Forelimb muscle (tissue), 1 donor: ENCODE measurements at regions not wholly inside any gene's neighbourhood (a gene's known extent, or its start where the extent isn't known, plus 50 kb on each side); places are given as distances from the start of the nearest gene placed in this dataset.
"Not testable (repeated sequence)": the region's sequence is repeated elsewhere in the genome, so short reads cannot be mapped to it uniquely, and the experiment has no call there.

Experiments
- DNase-seq: peaks from one replicate; pipeline ENCODE4 v3.0.0-alpha.2; 2013; ENCODE audit warnings: low read depth

DNA sequence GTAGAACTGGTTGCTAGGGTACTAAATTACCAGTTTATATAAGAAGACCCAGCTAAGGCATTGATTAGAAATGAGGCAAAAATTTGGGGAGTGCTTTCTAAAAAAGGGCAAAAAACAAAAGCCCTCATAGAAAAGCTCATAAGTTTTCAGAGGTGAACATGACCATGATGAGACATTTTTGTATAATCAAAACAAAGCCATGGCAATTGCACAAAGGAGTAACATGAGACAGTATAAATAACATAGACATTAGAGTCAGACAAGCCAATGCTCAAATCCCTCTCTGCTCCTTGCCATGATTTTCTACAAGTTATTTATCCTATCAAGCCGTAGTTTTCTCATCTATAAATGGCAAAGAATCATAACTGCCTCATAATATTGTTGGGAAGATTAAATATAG, 112.2 kb upstream of the ADTRP start:
- no peak for DNase-seq

DNA sequence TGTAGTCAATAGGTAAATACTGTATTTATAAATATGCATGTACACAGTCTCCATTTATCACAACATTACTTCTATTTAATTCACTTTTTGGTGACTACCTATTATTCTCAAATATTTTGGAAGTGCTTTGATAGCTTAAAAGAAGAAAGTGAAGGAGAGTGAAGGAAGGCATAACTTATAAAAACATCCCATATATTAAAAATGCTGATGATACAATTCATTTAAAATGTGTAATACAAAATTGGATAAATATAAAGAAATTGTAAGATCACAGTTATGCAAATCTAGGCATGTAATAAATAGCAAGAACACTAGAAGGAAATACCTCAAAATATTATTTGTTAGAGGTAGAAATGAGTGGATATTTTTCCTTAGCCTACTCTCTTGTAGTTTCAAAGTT, 111.6 kb upstream of the ADTRP start:
- DNase-seq: no peak

DNA sequence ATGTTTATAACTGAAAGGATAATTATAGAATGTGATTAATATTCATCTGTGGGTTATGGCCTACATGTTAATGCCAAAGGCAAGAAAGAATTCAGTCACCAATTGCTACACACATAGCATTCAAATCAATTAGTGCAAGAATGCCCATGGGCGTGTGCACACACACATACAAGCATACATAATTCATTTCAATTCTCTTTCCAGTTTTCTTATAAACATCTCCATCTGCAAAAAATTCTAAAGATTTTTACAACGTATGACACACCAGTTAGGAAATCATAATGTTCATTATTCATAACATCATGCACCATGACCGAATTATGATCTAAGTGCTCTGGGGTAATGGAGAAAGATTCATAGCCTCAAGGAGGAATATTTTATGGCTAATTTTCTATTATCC, 111.0 kb upstream of the ADTRP start:
- DNase-seq: no peak

DNA sequence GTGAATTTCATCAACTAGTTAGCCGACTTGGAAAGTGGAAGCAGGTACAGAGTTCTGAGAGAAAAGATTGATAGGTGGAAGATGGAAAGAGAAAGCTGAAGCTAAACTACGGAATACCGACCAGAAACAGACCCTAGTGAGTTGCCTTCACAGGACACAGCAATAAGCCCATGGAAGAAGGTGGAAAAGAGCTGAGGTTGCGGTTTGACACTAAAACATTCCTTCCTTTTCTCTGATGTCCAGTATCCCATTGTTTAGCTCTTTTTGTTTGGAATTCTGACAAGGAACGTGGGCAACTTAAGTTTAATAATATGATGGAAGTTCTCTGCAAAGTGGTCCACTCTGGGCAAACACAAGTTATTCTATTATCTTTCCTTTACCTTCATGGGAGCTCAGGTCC, 110.1 kb upstream of the ADTRP start:
- no peak for DNase-seq

DNA sequence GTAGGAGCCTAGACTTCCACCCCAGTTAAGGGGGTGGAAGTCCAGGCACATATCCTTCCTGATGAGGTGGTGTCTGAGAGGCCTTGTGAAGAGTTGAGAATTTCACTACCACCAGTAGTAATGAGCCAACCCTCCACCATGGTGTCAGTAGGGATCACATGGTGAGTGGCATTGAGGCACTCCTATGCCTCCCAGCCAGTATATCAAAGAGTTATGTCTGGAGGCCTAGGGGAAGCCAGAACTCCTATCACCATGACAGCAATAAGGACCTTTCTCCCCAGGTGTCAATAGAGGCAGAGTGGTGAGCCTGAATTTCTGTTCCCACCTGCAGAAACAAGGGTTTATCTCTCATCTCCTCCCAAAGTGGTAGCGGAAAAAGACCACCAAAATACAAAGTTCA, 106.6 kb upstream of the ADTRP start:
- no peak for DNase-seq

DNA sequence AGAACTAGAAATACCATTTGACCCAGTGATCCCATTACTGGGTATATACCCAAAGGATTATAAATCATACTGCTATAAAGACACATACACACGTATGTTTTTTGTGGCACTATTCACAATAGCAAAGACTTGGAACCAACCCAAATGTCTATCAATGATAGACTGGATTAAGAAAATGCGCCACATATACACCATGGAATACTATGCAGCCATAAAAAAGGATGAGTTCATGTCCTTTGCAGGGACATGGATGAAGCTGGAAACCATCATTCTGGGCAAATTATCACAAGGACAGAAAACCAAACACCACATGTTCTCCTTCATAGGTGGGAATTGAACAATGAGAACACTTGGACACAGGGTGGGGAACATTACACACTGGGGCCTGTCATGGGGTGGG, 104.9 kb upstream of the ADTRP start:
- DNase-seq: not testable (repeated sequence)

DNA sequence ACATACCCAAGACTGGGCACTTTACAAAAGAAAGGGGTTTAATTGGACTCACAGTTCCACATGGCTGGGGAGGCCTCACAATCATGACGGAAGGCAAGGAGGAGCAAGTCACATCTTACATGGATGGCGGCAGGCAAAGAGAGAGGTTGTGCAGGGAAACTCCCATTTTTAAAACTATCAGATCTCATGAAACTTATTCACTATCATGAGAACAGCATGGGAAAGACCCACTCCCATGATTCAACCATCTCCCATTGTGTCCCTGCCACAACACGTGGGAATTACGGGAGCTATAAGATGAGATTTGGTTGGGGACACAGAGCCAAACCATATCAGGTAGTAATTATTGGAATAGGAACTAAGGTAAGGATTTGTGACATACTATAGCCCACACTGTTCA, 101.6 kb upstream of the ADTRP start:
- DNase-seq: not testable (repeated sequence)

DNA sequence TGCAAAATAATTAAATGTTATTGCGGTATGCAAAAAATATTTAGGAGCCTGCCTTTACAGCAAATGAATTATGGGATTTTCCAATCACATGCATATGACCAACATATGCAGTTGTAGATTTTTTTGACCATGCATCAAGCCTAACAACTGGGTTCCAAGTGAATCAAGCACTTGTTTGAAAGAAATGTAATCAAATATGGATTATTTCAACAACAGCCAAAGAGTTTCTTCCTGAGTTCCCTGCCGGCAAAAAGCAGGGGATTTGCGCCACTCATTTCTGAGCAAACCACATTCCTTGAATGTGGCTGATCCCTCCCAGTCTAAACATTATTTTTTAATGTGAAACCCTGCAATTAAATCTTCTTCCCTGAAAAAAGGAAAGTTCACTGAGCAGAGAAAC, 100.1 kb upstream of the ADTRP start:
- no peak for DNase-seq

DNA sequence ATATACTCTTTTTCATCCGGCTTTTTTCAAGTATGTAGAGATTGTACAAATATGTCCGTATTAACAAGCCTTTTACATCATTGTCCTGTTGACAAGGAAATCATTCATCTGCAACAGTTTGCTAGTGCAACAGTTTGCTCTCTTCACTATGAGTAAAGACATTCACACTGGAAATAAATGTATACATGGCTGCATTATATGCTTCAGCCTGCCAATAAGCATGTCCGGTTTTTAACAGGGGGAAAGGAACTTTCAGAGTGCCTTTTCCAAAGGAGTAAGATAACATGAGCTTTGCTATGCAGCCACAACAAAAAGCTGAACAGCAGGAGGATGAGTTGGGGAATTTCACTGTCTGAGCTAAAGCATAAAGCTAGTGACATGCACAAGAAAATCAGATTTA, 99.4 kb upstream of the ADTRP start:
- no peak for DNase-seq

DNA sequence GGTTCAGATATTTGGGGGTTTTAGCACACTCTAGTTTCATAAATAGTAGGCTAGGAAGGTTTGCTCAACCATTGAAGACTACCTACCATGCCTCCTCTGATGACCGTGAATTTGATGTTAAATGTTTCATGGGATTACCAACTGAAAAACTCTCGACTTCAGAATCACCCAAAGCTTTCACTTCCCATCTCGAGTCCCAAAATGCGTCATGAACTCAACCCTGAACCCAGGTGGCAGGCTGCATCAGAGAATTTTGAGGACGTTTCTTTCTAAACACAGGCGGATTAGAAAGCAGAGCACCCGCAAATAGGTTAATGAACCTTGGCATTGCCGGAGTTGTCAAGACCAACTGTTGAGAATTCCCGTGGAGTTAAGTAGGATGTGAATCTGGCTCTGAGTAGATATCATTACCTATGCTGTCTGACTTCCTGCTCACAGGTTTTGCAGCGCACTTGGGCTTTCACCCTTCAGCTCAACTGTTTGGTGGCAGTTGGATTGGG, 98.4 kb upstream of the ADTRP start:
- DNase-seq: no peak

DNA sequence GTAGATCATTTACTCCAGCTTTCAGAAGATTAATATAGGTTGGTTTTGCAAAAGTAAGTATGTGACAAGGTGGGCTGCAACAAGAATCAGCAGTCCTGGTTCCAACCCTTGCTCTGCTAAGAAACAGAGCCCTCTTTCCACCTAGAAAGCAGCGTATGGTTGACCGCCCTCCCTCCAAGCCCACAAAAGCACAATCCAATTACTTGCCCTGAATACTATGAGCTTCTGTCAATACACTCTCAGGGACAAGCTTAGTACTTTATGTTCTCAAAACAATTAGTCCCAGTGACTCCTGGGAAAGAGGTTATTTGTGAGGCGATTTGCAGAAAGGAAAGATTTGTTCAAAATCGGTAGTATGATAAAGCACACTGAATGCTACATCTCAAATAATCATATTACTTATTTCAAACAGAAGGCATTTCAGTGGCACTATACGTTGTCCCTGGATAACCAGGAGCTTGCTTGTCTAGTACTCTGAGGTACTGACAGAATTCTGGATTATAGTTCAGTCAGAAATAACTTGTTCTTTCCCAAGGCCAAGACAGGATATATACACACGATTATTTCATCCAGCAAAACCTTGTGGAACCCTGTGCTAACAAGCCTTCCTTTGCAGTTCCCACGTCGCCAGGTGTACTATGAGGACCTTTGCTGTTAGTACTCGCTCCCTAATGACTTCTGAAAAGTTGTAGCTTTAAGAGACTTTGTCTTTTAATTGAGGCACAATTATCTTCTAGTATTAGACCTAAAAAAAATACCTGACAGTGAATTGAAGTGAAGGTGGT, 96.9 kb upstream of the ADTRP start:
- no peak for DNase-seq

DNA sequence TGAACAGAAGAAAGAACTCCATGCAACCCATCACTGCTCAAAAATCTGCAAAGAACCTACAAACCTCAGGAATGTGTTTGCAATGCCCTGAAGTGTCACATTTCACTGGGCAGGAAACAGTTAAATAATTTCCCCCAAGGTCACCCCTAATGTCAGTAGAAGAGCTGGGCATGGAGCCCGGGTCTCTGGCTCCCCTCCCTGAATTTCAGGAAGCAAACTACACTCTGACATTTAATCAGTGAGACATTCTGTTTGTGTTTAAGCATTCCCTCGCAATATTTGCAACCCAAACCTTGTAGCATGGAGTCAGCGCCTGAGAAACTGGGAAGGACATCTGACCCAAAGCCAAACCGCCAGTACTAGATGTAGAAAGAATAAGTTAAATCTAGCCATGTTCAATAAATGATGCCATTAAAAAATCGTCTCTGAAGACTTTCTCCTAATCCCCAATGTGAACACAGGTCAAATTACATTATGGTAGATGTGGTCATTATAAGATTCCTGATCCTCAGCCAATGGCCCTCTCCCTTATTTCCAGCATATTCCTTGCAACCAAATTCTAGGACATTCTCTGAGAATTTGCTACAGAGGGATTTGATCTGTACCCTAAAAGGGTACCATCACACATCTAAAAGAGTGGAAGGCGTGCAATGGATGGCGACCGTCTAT, 91.2 kb upstream of the ADTRP start:
- DNase-seq: no peak

DNA sequence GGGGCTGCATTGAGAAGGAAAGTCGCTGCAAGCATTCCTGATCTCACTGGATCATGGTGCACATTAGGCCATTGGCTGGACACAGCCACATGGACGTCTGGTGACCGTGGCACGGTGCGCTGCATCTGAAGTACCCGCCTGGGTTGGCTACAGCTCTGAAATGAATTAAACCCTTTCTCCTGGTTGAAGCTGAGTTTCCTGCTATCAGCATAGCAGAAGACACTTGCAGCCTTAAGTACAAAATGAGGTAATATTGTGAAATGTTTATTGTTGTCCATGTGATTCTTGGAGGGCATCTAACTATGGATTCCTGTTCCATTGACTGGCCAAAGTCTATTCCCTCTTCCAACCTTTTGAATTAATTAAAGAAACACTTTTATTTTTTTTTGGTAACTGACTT, 89.8 kb upstream of the ADTRP start:
- no peak for DNase-seq

DNA sequence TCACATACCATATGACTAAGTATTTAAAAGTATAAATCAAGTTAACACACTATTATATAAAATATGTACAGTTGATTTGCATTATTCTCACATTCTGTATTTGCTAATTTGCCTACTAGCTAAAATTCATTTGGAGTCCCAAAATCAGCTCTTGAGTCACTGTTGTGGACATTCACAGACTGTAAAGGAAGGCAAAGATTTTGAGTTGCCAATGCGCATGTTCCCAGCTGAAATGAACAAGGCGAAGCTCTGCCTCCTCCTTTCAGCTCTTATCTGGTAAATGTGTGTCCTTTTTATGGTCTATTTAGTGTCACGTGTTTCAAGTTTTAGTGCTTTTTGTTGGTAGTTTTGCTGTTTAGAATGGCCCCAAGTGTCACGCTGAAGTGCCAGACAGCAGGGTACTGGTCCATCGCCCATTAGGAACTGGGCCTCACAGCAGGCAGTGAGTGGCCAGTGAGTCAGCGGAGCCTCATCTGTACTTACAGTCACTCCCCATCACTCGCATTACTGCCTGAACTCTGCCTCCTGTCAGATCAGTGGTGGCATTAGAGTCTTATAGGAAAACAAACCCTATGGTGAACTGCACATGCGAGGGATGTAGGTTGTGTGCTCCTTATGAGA, 87.2 kb upstream of the ADTRP start:
- no peak for DNase-seq

DNA sequence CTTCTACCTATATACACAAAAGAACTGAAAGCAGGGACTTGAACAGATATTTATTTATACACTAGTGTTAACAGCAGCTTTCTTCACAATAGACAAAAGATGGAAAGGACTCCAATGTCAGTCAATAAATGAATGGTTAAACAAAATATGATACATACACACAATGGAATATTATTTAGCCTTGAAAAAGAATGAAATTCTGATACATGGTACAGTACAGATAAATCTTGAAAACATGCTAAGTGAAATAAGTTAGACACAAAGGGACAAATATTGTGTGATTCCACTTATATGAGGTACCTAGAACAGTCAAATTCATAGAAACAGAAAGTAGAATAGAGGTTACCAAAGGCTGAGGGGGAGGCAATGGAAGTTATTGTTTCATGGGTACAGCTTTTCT, 79.8 kb upstream of the ADTRP start:
- DNase-seq: no peak

DNA sequence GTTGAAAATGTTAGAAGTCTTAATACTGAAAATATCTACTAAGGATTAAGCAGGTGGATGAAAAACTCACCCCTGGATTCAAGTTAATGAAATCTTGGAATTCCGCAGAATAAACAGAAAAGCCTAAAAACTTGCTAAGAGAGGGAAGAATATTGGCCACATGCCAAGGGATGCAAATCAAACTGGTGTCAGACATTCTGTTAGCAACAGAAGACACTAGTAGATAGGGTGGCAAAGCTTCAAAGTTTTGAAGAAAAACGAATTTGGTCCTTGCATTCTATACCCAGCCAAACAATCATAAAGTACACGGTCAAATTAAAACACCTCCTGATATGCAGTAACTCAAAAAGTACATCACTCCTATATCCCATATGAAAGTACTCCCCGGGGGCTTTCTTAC, 77.1 kb upstream of the ADTRP start:
- no peak for DNase-seq

DNA sequence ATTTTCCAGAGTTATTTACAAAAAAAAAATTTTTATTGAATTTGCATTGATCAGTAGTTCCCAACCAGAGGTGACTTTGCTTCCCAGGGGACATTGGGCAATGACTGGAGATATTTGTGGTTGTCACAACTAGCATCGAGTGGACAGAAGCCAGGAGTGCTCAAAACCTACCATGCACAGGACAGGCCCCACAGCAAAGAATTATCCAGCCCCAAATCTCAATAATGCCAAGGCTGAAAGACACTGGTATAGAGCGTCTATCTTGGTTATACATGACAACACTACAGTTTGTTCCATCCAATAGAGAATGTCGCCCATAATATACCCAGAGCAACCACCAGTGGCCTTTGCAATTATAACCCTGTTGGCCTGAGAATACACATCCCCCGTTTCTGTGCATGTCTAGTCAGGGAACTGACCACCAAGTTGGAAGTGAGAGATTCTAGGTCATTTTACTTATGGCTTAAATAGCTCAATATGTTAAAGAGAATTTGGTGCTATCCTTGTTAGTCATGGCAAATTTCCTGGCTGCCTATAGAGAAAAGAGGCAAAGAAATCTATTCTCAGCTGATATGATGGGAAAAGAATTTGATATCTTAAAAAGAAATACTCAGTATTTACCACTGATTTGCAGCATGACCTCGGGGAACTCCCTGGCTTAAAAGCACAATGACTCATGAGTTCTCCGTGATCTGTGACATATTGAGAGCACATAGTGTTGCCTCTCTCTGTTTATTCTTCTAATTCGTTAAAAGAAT, 76.0 kb upstream of the ADTRP start:
- no peak for DNase-seq

DNA sequence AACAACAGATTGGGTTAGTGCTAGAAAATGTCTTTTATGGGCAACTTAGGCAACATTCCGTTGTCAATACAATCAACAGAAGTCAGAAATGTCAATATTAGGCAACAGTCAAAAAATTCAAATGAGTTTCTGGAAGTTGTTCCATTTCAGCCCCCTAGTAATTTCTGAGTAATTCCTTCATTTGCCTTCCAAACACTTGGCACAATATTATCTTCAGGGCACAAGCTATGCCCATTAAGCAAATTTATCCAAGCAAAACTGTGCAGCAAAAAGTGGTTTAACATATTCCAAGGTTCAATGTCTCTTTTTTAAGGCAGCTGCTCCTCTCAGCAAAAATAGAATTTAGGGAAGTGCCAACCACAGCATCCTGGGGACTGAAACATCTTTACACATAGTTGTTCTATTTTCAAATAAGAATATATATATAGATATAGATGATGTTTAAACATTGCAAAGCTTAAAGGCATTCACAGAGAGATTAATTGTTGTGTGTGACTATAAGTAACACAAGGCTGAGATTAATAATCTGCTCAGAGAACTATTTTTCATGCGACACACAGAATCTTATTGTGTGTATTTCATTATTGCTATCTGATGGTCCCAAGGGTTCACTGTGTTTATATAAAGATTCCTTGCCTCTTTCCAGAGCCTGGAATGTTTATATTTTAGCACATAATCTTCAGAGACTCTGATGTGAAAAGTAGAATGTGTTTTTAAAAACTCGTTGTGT, 75.2 kb upstream of the ADTRP start:
- DNase-seq: no peak

DNA sequence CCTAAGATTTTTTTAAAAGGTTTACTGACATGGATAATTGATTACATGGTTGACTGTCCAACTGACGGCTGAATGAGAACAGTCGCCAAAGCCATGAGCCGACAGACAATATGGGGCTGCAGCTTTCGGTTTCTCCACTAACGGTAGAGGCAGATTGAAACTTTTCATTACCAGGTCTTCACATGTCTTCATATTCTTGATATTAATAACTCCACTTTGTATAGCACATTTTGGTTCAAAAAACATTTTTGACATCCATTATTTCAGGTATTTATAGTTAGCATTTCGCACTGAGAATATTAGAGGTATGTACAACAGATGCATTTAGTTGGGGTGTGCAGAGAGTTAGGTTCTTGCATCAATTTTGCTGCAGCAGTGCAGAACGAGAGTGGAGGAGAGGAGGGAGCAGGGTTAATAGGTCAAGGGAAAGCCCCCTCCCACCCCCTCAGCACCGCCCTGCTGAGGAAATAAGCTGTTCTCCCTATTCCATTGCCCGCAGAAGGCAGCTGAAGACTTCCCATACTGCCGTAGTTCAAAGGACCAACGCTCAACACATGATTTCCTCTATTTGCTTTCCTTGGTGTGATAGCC, 73.6 kb upstream of the ADTRP start:
- DNase-seq: no peak

DNA sequence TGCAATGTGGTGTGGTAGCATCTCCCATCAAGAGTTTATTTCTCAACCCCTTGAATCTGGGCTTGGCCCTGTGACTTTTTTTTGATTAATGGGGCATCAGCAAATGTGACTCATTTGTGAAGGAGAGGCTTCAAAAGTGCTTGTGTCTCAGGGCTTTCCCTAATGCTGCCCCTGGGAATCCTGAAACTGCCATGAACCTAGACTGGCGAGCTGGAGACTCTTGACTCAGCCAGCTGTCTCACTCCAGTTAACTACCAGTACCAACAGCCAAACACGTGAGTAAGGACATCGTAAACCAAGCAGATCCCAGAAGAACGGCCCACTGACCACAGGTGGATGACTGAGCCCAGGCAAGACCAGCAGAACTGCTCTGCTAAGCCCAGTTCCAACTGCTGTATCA, 72.8 kb upstream of the ADTRP start:
- DNase-seq: no peak
